BLaER1 treated with 17β-estradiol and CSF1 and Interleukin-3, amounts not matched to agents 10 nM and 100 nM (cell line): ENCODE measurements at regions not wholly inside any gene's neighbourhood (a gene's known extent, or its start where the extent isn't known, plus 50 kb on each side); places are given as distances from the start of the nearest gene placed in this dataset.
A peak's percentile ranks its signal among the peaks of the same experiment; 100 is the strongest.

Source experiments
- H3K27ac ChIP-seq, 11 experiments: shearing (Covaris generic); formaldehyde crosslinking; 2 replicates each; pipeline ENCODE4 v1.8.1; 2022
- H3K27me3 ChIP-seq, 11 experiments: shearing (Covaris generic); formaldehyde crosslinking; 2 replicates each; pipeline ENCODE4 v1.8.1; 2022
- H3K36me3 ChIP-seq, 11 experiments: shearing (Covaris generic); formaldehyde crosslinking; 2 replicates each; pipeline ENCODE4 v1.8.1; 2022
- H3K4me1 ChIP-seq, 10 experiments: shearing (Covaris generic); formaldehyde crosslinking; 2 replicates each; pipeline ENCODE4 v1.8.1; 2022
- H3K4me2 ChIP-seq, 11 experiments: shearing (Covaris generic); formaldehyde crosslinking; 2 replicates each; pipeline ENCODE4 v1.8.1; 2022
- H3K4me3 ChIP-seq, 10 experiments: shearing (Covaris generic); formaldehyde crosslinking; 2 replicates each; pipeline ENCODE4 v1.8.1; 2022
- H3K9ac ChIP-seq, 11 experiments: shearing (Covaris generic); formaldehyde crosslinking; 2 replicates each; pipeline ENCODE4 v1.8.1; 2022
- H3K9me3 ChIP-seq, 11 experiments: shearing (Covaris generic); formaldehyde crosslinking; replicated peaks in 1 of 11; 2 replicates each; pipeline ENCODE4 v1.8.1; 2022
- H4K20me1 ChIP-seq, 11 experiments: shearing (Covaris generic); formaldehyde crosslinking; 2 replicates each; pipeline ENCODE4 v1.8.1; 2022
- Cebpa-rat ChIP-seq, 11 experiments: shearing (Covaris generic); IDR thresholded peaks; 2 replicates each; pipeline ENCODE4 v1.8.1; 2022

GRCh38 chr6:46072866-46073265, 56.9 kb upstream of the ENPP4 start:
- Histone ChIP-seq H3K36me3 (no peaks in the 10 kb centered on the region), H3K27me3 (no peaks in the 10 kb centered on the region), H3K9me3 (peaks cover 0 to 21% (median 0%) of the 10 kb centered on the region in 11 experiments; a peak in 3 of 22 replicates), H3K4me2 (peak overlapping the region in 1 of 11 experiments; percentile 22; a peak in 2 of 22 replicates), H3K27ac (no peak overlapping the region), H3K4me1 (peaks cover 0 to 5% (median 0%) of the 10 kb centered on the region in 10 experiments; a peak in 1 of 20 replicates), H3K4me3 (no peak overlapping the region), H4K20me1 (no peaks in the 10 kb centered on the region), H3K9ac (no peak overlapping the region)
- TF ChIP-seq Cebpa-rat (IDR thresholded peaks at IDR 0.05): no peak

- Histone ChIP-seq H3K4me3 (no peak overlapping the region), H4K20me1 (no peaks in the 10 kb centered on the region), H3K27ac (no peak overlapping the region), H3K27me3 (no peaks in the 10 kb centered on the region), H3K36me3 (no peaks in the 10 kb centered on the region), H3K9ac (no peak overlapping the region), H3K4me2 (no peak overlapping the region), H3K4me1 (no peaks in the 10 kb centered on the region), H3K9me3 (no peaks in the 10 kb centered on the region)
- TF ChIP-seq Cebpa-rat (IDR thresholded peaks at IDR 0.05): no peak
Observed at GRCh38 chr6:46078294-46078693, 51.5 kb upstream of the ENPP4 start.

- Histone ChIP-seq H3K4me1 (no peaks in the 10 kb centered on the region), H3K9me3 (no peaks in the 10 kb centered on the region), H3K4me2 (no peak overlapping the region), H4K20me1 (no peaks in the 10 kb centered on the region), H3K9ac (no peak overlapping the region), H3K27me3 (no peaks in the 10 kb centered on the region), H3K27ac (no peak overlapping the region), H3K4me3 (no peak overlapping the region), H3K36me3 (no peaks in the 10 kb centered on the region)
- TF ChIP-seq Cebpa-rat (IDR thresholded peaks at IDR 0.05): no peak
Observed at GRCh38 chr6:46079061-46079460, 50.7 kb upstream of the ENPP4 start.
